SK-N-MC (cell line): ENCODE measurements at regions not wholly inside any gene's neighbourhood (a gene's known extent, or its start where the extent isn't known, plus 50 kb on each side); places are given as distances from the start of the nearest gene placed in this dataset.

ENCODE experiments used
- DNase-seq: peaks from one replicate; pipeline ENCODE4 v3.0.0-alpha.2; 2011; ENCODE audit warnings: low read depth, low spot score
- H3K27ac ChIP-seq: fragments of 200-600 bp; sonication (generic); 2 replicates; pipeline ENCODE4 v1.5.1; 2016; ENCODE audit warnings: mixed run types
- H3K36me3 ChIP-seq: fragments of 200-600 bp; sonication (generic); 2 replicates; pipeline ENCODE4 v1.6.1; 2017; ENCODE audit warnings: antibody characterized with exemption, low read length, mixed read lengths; ENCODE audit not compliant: insufficient read depth
- H3K4me3 ChIP-seq: fragments of 200-600 bp; sonication (generic); 2 replicates; pipeline ENCODE4 v1.5.1; 2016
- H3K9ac ChIP-seq: fragments of 200-600 bp; sonication (generic); 2 replicates; pipeline ENCODE4 v1.8.0; 2017; ENCODE audit warnings: mixed run types, mixed read lengths; ENCODE audit not compliant: insufficient read length
- H3K9me3 ChIP-seq: fragments of 200-600 bp; sonication (generic); 2 replicates; pipeline ENCODE4 v1.6.1; 2017; ENCODE audit warnings: low read depth, mild to moderate bottlenecking, antibody characterized with exemption, low read length, moderate library complexity, mixed read lengths
- EZH2 ChIP-seq: fragments of 200-600 bp; sonication (generic); IDR thresholded peaks from one replicate; pipeline ENCODE4 v1.6.1; 2017; ENCODE audit warnings: antibody characterized with exemption
- FOXP2 ChIP-seq: optimal IDR thresholded peaks from 2 replicates; pipeline ENCODE3; 2011; ENCODE audit warnings: mild to moderate bottlenecking, moderate library complexity; ENCODE audit not compliant: insufficient read depth; ENCODE audit errors: extremely low read length, control extremely low read depth
- POLR2AphosphoS5 ChIP-seq: IDR thresholded peaks from 2 replicates; pipeline ENCODE4 v1.6.1; 2012; ENCODE audit warnings: mild to moderate bottlenecking, low read depth, low read length, borderline replicate concordance

DNA sequence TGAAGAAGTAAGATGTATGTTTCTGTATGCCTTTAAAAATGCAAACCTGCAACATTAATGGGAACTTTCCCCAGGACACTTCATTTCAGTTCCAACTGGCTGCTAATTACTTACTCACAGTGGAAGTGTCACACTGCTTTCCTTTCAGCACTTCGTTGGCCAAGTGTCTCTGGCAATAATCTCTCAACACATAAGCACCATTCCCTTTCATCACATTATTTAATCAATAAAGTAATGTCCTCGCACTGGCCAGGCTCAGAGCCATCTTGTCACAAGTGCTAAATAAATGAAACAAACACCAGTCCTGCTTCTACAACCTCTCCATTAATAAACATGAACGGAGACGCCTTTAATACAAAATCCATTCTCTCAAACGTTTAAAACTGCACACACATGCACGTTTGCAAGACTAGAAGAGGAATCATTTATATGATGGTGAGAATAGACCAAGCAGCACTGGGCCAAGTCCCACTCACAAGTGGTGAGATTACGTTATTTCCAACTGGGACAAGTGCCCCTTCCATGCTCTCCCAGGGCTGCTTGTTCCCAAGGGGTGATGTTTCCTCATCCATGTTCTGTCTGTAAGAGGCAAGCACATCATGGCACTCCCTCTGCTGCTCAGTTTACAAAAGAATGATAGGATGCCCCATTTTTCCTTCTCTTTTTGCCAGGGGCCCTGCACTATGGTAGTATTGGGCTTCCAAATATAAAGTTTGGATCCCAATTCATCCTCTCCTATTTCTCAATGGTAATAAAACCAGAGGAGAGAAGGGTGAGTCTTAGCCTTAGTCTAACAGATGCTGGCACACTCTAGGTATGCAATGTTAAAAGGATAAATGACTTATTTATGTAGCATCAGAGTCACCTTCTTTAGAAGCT, 56.8 kb upstream of the ETAA1 start:
- Histone ChIP-seq H3K4me3 (no peak overlapping the region), H3K27ac (no peak overlapping the region), H3K36me3 (no peaks in the 10 kb centered on the region), H3K9ac (no peak overlapping the region), H3K9me3 (no peaks in the 10 kb centered on the region)
- TF ChIP-seq POLR2AphosphoS5 = no peak
- no peak for TF ChIP-seq FOXP2
- no peak for TF ChIP-seq EZH2
- no peak for DNase-seq

DNA sequence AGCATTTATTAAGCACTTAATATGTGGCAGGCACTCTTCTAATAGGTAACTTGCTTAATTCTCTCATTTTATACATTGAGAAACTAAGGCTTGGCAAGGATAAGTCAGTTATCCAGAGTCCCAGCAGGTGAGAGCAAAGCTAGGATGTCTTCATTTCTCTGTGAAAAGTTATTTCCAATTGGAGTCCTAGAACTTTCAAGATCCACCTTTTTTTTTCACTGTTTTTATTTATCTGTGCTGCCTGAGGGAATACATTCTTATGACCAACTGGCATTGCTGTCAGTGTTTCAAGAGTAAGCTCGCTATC, 56.2 kb upstream of the ETAA1 start:
- Histone ChIP-seq H3K9me3 (no peaks in the 10 kb centered on the region), H3K9ac (no peak overlapping the region), H3K27ac (no peak overlapping the region), H3K36me3 (no peaks in the 10 kb centered on the region), H3K4me3 (no peak overlapping the region)
- no peak for DNase-seq
- TF ChIP-seq EZH2 (no peak), POLR2AphosphoS5 (no peak), FOXP2 (no peak)

DNA sequence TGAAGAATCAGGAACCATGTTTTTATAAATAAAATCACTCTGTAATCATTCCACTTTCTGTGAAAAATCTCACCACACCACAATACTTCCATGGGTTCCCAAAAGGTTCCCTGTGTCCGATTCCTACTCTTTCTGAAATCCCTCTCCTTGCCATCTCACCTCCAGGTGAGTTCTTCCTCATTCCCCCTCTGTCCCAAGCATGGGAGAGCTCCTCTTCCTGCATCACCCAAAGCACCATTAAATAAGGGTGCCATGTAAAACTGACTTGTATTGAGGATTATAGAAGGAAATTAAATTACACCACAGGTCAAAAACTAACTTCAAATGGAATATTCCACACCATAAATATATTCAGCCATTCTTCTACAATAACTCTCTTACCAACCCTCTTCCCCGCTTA, 55.8 kb upstream of the ETAA1 start:
- DNase-seq = no peak
- no peak for TF ChIP-seq FOXP2
- no peak for TF ChIP-seq POLR2AphosphoS5
- no peak for TF ChIP-seq EZH2

DNA sequence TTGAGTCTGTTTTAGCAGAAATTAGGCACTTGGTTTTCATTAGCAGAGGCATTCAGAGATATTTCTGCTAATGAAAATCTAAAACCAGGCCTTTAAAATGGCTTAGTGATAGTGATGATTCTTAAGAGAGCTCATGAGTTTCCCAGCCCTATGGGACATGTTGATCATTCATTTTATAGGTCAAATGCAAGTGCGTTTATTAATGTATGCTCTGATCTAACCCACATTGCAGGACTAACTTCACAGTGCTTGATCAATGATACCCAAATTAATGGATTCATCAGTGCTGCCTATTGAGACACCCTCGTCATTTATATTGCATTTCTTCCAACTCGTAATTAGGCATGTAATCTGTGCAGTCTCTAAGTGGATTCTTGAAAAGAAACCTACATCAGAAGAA, 54.7 kb upstream of the ETAA1 start:
- TF ChIP-seq POLR2AphosphoS5 (no peak), EZH2 (no peak), FOXP2 (no peak)
- Histone ChIP-seq H3K4me3 (no peak overlapping the region), H3K27ac (no peak overlapping the region), H3K9me3 (no peaks in the 10 kb centered on the region), H3K9ac (no peak overlapping the region), H3K36me3 (no peaks in the 10 kb centered on the region)
- no peak for DNase-seq

More for the DNA sequence above, 55.8 kb upstream of the ETAA1 start:
- Histone ChIP-seq H3K9me3 (no peaks in the 10 kb centered on the region), H3K27ac (no peak overlapping the region), H3K4me3 (no peak overlapping the region), H3K9ac (no peak overlapping the region), H3K36me3 (no peaks in the 10 kb centered on the region)

DNA sequence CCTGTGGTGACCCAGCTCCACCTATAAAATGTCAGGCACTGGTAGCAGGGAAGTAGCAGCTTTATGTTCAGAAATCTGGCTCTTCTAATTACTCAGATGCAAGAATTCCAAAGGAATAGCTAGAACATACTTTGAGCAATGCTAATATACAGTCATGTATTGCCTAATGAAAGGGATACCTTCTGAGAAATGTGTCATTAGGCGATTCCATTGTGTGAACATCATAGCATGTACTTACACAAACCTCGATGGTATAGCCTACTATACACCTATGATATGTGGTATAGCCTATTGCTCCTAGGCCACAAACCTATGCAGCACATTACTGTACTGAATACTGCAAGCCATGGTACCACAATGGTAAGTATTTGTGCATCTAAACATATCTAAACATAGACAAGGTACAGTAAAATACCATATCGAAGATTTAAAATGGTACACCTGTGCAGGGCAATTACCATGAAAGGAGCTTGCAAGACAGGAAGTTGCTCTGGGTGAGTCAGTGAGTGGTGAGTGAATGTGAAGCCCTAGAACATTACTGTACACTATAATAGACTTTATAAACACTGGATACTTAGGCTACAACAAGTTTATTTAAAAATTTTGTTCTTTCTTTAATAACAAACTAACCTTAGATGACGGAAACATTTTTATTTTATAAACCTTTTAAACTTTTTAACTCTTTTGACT, 50.3 kb upstream of the ETAA1 start:
- Histone ChIP-seq H3K27ac (no peak overlapping the region), H3K9ac (no peak overlapping the region), H3K4me3 (no peak overlapping the region), H3K9me3 (no peaks in the 10 kb centered on the region), H3K36me3 (no peaks in the 10 kb centered on the region)
- DNase-seq = no peak
- no peak for TF ChIP-seq EZH2
- no peak for TF ChIP-seq FOXP2
- TF ChIP-seq POLR2AphosphoS5 = no peak
